ENCODE measurements at regions not wholly inside any gene's neighbourhood (a gene's known extent, or its start where the extent isn't known, plus 50 kb on each side); places are given as distances from the start of the nearest gene placed in this dataset.

DNA sequence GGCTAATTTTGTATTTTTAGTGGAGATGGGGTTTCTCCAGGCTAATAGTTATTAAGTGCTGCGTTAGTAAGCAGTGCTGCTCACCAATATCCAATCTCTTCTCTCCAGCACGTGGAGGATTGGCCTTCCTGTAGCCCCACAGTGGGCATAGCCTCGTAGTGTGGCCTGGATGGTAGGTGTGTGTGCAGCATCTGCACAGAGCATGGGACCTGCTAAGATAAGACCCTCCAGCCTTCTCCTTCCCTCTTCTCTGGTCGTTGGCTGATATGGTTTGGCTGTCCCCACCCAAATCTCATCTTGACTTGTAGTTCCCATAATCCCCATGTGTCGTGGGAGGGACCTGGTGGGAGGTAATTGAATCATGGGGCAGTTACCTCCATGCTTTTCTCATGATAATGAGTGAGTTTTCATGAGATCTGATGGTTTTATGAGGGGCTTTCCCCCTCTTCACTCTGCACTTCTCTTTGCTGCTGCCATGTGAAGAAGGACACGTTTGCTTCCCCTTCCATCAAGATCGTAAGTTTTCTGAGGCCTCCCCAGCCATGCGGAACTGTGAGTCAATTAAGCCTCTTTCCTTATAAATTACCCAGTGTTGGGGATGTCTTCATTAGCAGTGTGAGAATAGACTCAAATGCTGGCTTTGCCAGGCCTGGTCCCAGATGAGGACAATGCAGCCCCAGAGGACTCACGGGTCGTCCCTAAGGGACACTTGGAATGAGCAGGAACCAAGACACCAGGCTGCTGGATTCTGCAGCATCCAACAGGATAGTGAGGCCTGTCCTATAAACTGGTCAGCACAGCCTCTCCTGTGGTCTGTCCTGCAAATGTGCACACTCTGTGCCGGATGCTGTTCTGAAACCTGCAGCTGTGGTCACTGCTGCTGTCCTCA is 63.4 kb upstream of the AFDN start:
- Histone ChIP-seq H3K36me3 (no peaks in the 10 kb centered on the region), H3K27me3 (no peaks in the 10 kb centered on the region), H3K27ac (no peak overlapping the region), H3K4me3 (replicated peaks in 1 of 3) (no peak overlapping the region), H3K9me3 (no peaks in the 10 kb centered on the region), H3K4me1 (peaks cover 4 to 15% of the 10 kb centered on the region in 2 donors)
- TF ChIP-seq, protein P1, sequence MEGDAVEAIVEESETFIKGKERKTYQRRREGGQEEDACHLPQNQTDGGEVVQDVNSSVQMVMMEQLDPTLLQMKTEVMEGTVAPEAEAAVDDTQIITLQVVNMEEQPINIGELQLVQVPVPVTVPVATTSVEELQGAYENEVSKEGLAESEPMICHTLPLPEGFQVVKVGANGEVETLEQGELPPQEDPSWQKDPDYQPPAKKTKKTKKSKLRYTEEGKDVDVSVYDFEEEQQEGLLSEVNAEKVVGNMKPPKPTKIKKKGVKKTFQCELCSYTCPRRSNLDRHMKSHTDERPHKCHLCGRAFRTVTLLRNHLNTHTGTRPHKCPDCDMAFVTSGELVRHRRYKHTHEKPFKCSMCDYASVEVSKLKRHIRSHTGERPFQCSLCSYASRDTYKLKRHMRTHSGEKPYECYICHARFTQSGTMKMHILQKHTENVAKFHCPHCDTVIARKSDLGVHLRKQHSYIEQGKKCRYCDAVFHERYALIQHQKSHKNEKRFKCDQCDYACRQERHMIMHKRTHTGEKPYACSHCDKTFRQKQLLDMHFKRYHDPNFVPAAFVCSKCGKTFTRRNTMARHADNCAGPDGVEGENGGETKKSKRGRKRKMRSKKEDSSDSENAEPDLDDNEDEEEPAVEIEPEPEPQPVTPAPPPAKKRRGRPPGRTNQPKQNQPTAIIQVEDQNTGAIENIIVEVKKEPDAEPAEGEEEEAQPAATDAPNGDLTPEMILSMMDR (IDR thresholded peaks at IDR 0.05): no peak
- TF ChIP-seq POLR2A (IDR thresholded peaks at IDR 0.05): no peak
- WGBS, 2 donors: 88 to 95% methylated on average over 11 of the region's 11 CpGs
- no peak for DNase-seq
- intact Hi-C loops (cut with DNase I): no loop called here

DNA sequence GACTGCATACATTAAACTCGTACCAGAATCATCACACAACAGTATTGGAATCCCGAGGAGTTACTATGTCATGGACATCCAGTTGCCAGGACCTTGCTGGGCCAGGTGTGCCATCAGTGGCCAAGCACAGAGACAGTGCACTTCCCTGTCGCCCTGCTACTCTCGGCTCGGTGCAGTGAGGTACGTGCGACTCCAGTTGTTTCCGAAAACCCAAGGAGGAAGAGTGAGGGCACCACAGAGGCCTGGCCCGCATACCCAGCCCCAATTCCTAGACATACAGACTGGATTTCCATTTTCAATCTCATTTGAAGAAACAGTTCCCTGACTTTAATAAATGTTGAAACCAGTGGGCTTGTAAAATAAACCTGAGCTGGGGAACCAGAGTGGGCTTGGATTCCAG is 62.5 kb upstream of the AFDN start:
- TF ChIP-seq, protein P1 (IDR thresholded peaks at IDR 0.05): no peak
- no peak for TF ChIP-seq POLR2A (IDR thresholded peaks at IDR 0.05)
- H3K36me3 ChIP-seq: no peaks in the 10 kb centered on the region
- H3K27ac ChIP-seq: no peak overlapping the region
- WGBS, 2 donors: 91 to 98% methylated on average over 9 of the region's 9 CpGs
- no peaks in the 10 kb centered on the region for H3K27me3 ChIP-seq
- H3K9me3 ChIP-seq: no peaks in the 10 kb centered on the region
- DNase-seq: no peak
- intact Hi-C loops (cut with DNase I): no loop called here
- peaks cover 4 to 15% of the 10 kb centered on the region in 2 donors for H3K4me1 ChIP-seq
- no peak overlapping the region for H3K4me3 ChIP-seq (replicated peaks in 1 of 3)

DNA sequence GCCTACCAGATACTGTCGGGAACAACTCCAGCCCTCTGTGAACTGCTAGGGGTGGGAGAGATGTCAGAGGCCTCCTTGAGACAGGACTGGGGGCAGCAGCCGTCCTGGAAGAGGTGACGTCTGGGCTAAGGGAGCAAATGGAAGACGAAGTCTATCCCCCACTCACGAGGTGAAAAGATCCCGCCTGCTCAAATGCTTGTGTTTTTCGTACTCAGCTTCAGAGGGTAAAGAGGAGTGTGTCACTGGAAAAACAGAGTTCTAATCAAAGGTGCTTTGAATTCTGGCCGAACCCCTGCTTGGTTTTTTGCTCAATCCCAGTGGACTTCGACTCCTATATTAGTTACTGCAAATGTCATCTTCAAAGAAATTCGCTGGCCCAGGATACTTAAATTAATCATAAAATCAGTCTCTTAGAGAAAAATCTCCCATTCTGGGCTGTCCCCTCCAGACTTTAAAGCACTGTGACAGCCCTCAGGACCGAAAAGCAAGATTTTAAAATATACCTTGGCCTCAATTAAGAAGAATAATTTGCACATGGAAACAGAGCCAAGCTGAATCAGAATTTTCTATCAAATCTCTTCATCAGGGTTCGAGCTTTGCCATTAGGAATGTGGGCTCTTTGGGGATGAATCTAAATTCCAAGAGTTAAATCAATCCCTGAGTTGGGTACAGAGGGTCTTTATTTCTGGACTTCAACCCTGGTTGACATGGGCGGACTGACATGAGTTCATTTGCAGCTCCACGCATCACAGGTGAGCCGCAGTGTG is 61.8 kb upstream of the AFDN start:
- Histone ChIP-seq H3K36me3 (no peaks in the 10 kb centered on the region), H3K9me3 (no peaks in the 10 kb centered on the region), H3K4me3 (replicated peaks in 1 of 3) (no peak overlapping the region), H3K4me1 (peaks cover 4 to 15% of the 10 kb centered on the region in 2 donors), H3K27me3 (no peaks in the 10 kb centered on the region), H3K27ac (no peak overlapping the region)
- TF ChIP-seq, protein P1 (IDR thresholded peaks at IDR 0.05): no peak
- no peak for TF ChIP-seq POLR2A (IDR thresholded peaks at IDR 0.05)
- no peak for DNase-seq
- 86 to 91% methylated on average over 15 of the region's 15 CpGs for whole genome bisulfite sequencing, 2 donors
- intact Hi-C loops (cut with DNase I): no loop called here

DNA sequence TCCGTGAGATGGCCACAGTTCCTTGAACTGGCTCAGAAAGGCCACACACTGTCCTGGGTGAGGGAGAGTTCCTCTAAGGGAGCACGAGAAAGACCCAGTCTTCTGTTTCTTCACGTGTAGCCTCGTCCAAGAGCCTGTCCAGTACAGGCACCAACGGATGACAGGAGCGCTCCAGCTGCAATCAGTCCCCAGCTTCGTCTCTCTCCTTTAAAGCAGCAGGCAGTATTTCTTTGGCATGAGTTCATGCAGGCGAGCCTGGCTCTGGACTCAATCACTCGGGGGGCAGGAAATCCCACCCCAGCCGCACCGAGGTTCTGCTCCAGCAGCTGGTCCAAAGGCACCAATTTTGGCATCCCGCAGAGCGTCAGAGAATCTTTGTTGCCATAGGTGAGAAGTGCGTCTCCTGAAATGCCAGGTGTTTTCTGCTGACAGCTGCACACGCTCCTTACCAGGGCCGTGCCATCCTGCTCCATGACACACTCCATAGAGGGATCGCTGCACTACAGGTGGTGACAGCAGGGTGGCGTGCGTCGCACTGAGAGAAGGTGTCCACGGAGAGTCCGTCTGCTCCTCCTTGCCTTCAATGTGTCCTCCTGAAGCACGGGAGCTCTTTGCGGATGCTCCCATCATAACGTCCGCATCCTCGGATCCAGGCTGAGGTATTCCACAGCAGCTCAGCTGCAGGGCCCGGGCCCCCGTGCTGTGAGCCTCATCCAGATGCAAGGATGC is 59.6 kb upstream of the AFDN start:
- H3K27ac ChIP-seq: no peak overlapping the region
- no peaks in the 10 kb centered on the region for H3K4me1 ChIP-seq
- TF ChIP-seq, protein P1 (IDR thresholded peaks at IDR 0.05): no peak
- TF ChIP-seq POLR2A (IDR thresholded peaks at IDR 0.05): no peak
- no peaks in the 10 kb centered on the region for H3K36me3 ChIP-seq
- WGBS, 2 donors: 83 to 86% methylated on average over 29 of the region's 29 CpGs
- intact Hi-C loops (cut with DNase I): no loop called here
- H3K27me3 ChIP-seq: no peaks in the 10 kb centered on the region
- H3K9me3 ChIP-seq: no peaks in the 10 kb centered on the region
- no peak for DNase-seq
- H3K4me3 ChIP-seq (replicated peaks in 1 of 3): no peak overlapping the region

Measured in thyroid gland (tissue), 4 donors.